Bronchial epithelial cell (primary cell): ENCODE measurements at regions not wholly inside any gene's neighbourhood (a gene's known extent, or its start where the extent isn't known, plus 50 kb on each side); places are given as distances from the start of the nearest gene placed in this dataset.

Source experiments
- DNase-seq: peaks from one replicate; pipeline ENCODE4 v3.0.0-alpha.2; 2010; ENCODE audit warnings: low read depth
- FAIRE-seq: peaks from 2 replicates; lab custom pipeline; 2011; peaks lifted over from hg19 to GRCh38; lab: Jason Lieb, UNC
- H3K27me3 ChIP-seq: 2 replicates; pipeline ENCODE4 v1.5.1; 2011; ENCODE audit warnings: low read length; ENCODE audit not compliant: control insufficient read depth, insufficient read depth
- H3K36me3 ChIP-seq: 2 replicates; pipeline ENCODE4 v1.5.1; 2011; ENCODE audit warnings: low read length; ENCODE audit not compliant: control insufficient read depth, insufficient read depth
- H3K4me3 ChIP-seq: 2 replicates; pipeline ENCODE4 v1.5.1; 2011; ENCODE audit warnings: mild to moderate bottlenecking, low read depth, low read length, control low read depth
- TF ChIP-seq, protein P1 (sequence below): IDR thresholded peaks from 2 replicates; pipeline ENCODE4 v1.5.1; 2011; ENCODE audit warnings: mild to moderate bottlenecking, moderate library complexity, low read length, control low read depth, inconsistent platforms; ENCODE audit not compliant: insufficient read depth, severe bottlenecking

GRCh38 chr16:79426663-79427062 lies 173.9 kb downstream of the MAF start:
- DNase-seq, result no peak
- TF ChIP-seq, protein P1, sequence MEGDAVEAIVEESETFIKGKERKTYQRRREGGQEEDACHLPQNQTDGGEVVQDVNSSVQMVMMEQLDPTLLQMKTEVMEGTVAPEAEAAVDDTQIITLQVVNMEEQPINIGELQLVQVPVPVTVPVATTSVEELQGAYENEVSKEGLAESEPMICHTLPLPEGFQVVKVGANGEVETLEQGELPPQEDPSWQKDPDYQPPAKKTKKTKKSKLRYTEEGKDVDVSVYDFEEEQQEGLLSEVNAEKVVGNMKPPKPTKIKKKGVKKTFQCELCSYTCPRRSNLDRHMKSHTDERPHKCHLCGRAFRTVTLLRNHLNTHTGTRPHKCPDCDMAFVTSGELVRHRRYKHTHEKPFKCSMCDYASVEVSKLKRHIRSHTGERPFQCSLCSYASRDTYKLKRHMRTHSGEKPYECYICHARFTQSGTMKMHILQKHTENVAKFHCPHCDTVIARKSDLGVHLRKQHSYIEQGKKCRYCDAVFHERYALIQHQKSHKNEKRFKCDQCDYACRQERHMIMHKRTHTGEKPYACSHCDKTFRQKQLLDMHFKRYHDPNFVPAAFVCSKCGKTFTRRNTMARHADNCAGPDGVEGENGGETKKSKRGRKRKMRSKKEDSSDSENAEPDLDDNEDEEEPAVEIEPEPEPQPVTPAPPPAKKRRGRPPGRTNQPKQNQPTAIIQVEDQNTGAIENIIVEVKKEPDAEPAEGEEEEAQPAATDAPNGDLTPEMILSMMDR, result no peak
- no peak overlapping the region for H3K4me3 ChIP-seq
- no peak for FAIRE-seq
- no peaks in the 10 kb centered on the region for H3K27me3 ChIP-seq
- no peaks in the 10 kb centered on the region for H3K36me3 ChIP-seq

DNA sequence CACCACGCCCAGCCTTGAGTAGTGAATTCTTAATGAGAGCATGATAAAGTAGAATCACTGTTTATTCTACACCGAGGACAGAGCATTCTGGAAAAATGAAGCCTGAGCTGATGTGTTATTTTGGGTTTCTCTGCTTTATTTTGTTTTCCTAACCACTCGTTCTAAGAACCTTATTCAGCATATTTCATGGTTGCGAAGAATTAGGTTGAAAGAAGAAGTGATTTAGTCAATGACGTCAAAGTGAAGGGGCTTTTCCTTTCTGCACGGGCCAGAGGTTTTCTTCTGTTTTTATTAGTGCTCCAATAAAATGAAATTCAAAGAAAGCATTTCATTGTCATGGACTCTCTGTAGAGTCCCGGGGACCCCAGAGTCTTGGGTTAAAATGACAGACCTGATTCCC lies 178.5 kb downstream of the MAF start:
- FAIRE-seq, result no peak
- DNase-seq, result no peak
- no peaks in the 10 kb centered on the region for H3K27me3 ChIP-seq
- TF ChIP-seq, protein P1, result no peak
- H3K4me3 ChIP-seq, result no peak overlapping the region
- H3K36me3 ChIP-seq, result no peaks in the 10 kb centered on the region

- Histone ChIP-seq H3K36me3 (no peaks in the 10 kb centered on the region), H3K4me3 (no peak overlapping the region), H3K27me3 (no peaks in the 10 kb centered on the region)
- FAIRE-seq, result no peak
- no peak for DNase-seq
- TF ChIP-seq, protein P1, result no peak
These were observed 179.4 kb downstream of the MAF start for GRCh38 chr16:79421126-79421525.

GRCh38 chr16:79420493-79420892 lies 180.0 kb downstream of the MAF start:
- Histone ChIP-seq H3K36me3 (no peaks in the 10 kb centered on the region), H3K4me3 (no peak overlapping the region), H3K27me3 (no peaks in the 10 kb centered on the region)
- no peak for FAIRE-seq
- TF ChIP-seq, protein P1, result no peak
- no peak for DNase-seq

GRCh38 chr16:79419148-79419547 lies 181.4 kb downstream of the MAF start:
- TF ChIP-seq, protein P1, result no peak
- Histone ChIP-seq H3K4me3 (no peak overlapping the region), H3K36me3 (no peaks in the 10 kb centered on the region), H3K27me3 (no peaks in the 10 kb centered on the region)
- peak; percentile 13 for FAIRE-seq
- no peak for DNase-seq

DNA sequence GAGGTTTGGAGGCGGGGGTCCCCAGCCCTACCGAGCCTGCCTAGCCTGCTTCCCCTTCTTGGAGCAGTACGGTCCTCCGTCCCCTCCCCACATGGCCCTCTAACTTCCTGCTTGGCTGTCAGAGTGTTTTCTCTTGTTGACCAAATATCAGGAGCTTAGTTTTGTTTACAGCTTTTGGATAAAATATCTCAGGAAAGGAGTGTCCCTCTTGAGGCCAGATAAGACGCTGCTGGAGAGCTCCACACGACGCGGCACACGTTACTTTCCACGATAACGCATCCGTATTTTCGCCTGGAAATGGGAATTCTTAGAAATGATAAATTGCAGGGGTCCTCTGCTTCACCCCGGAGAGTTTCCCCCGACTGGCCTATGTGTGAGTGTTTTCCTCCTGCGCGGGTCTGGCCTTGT lies 182.9 kb downstream of the MAF start:
- DNase-seq (no peak), FAIRE-seq (no peak)
- TF ChIP-seq, protein P1, result no peak
- H3K36me3 ChIP-seq, result no peaks in the 10 kb centered on the region
- no peak overlapping the region for H3K4me3 ChIP-seq
- H3K27me3 ChIP-seq, result no peaks in the 10 kb centered on the region
